ENCODE measurements at regions not wholly inside any gene's neighbourhood (a gene's known extent, or its start where the extent isn't known, plus 50 kb on each side); places are given as distances from the start of the nearest gene placed in this dataset.

DNA sequence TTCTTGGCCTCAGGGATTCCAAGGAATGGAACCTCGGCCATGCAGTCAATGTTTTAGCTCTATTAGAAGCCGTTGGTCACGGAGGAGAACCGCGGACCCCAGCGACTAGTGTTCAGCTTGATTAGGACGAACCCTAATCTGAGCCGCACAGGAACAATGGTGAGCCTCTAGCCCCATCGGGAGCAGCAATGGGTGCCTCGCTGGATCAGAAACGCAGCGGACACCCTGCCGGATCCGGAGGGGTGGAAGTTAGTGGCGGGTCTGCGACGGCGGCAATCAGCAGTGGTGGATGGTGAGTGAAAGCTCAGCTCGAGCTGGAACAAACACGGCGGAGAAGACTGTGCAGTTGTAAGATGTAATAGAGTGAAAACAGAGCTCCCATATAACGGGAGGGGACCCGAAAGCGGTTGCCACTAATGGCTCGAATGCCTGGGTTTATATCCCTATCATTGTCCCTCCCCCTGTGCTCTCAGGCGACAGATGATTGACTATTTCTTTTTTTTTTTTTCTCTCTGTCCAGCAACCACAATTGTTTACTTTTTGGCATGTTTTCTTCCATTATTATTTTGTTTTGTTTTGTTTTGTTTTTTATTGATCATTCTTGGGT lies 127.7 kb downstream of the ZNF664 start:
- Histone ChIP-seq H3K36me3 (ENCODE audit: insufficient read depth, low read length) (no peaks in the 10 kb centered on the region), H3K4me3 (ENCODE audit: low read depth, low read length, poor library complexity, severe bottlenecking) (no peak overlapping the region), H3F3A (ENCODE audit: insufficient read depth, low read length) (no peaks in the 10 kb centered on the region), H3K9me3 (ENCODE audit: low read length) (no peaks in the 10 kb centered on the region), H2AFZ (ENCODE audit: low read length) (no peak overlapping the region), H3K9me2 (ENCODE audit: low read depth, low read length) (no peaks in the 10 kb centered on the region), H3K27ac (ENCODE audit: low read depth, low read length, poor library complexity, severe bottlenecking) (no peak overlapping the region), H3K9ac (ENCODE audit: low read length) (no peak overlapping the region), H3K27me3 (ENCODE audit: insufficient read depth, low read length) (no peaks in the 10 kb centered on the region; the same call in 1 of the 2 replicates), H3K79me2 (ENCODE audit: insufficient read depth, low read length) (no peaks in the 10 kb centered on the region), H3K4me1 (ENCODE audit: insufficient read depth, low read length, severe bottlenecking) (no peaks in the 10 kb centered on the region), H4K20me1 (ENCODE audit: insufficient read depth, low read length) (no peaks in the 10 kb centered on the region), H3K4me2 (ENCODE audit: low read length) (no peak overlapping the region)
- TF ChIP-seq EZH2 (IDR thresholded peaks at IDR 0.05; ENCODE audit: borderline replicate concordance, low read length) = no peak
- TF ChIP-seq, protein P1, sequence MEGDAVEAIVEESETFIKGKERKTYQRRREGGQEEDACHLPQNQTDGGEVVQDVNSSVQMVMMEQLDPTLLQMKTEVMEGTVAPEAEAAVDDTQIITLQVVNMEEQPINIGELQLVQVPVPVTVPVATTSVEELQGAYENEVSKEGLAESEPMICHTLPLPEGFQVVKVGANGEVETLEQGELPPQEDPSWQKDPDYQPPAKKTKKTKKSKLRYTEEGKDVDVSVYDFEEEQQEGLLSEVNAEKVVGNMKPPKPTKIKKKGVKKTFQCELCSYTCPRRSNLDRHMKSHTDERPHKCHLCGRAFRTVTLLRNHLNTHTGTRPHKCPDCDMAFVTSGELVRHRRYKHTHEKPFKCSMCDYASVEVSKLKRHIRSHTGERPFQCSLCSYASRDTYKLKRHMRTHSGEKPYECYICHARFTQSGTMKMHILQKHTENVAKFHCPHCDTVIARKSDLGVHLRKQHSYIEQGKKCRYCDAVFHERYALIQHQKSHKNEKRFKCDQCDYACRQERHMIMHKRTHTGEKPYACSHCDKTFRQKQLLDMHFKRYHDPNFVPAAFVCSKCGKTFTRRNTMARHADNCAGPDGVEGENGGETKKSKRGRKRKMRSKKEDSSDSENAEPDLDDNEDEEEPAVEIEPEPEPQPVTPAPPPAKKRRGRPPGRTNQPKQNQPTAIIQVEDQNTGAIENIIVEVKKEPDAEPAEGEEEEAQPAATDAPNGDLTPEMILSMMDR (IDR thresholded peaks at IDR 0.05; ENCODE audit: low read length) = no peak

DNA sequence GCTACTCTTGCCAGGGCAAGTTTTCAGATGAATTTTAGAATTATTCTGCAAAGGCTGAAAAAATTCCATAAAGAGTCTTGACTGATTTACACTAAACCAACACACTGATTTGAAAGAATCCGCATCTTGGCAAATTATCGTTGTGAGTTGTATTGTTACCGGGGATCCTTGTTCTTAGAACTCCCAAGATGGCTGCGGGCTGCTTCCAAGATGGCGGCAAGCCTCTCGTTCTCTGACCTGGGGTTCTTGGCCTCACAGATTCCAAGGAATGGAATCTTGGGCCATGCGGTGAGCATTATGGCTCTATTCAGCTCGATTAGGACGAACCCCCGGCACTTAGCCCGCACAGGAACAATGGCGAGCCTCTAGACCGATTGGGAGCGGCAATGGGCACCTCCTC lies 132.5 kb downstream of the ZNF664 start:
- Histone ChIP-seq H3K36me3 (ENCODE audit: insufficient read depth, low read length) (no peaks in the 10 kb centered on the region), H3K4me1 (ENCODE audit: insufficient read depth, low read length, severe bottlenecking) (no peaks in the 10 kb centered on the region), H3K9me2 (ENCODE audit: low read depth, low read length) (no peaks in the 10 kb centered on the region), H3K4me3 (ENCODE audit: low read depth, low read length, poor library complexity, severe bottlenecking) (no peak overlapping the region), H3K9ac (ENCODE audit: low read length) (no peak overlapping the region), H3K27ac (ENCODE audit: low read depth, low read length, poor library complexity, severe bottlenecking) (no peak overlapping the region), H2AFZ (ENCODE audit: low read length) (no peak overlapping the region), H3K9me3 (ENCODE audit: low read length) (no peaks in the 10 kb centered on the region), H4K20me1 (ENCODE audit: insufficient read depth, low read length) (no peaks in the 10 kb centered on the region), H3K4me2 (ENCODE audit: low read length) (no peak overlapping the region), H3K27me3 (ENCODE audit: insufficient read depth, low read length) (no peaks in the 10 kb centered on the region; the same call in 1 of the 2 replicates), H3F3A (ENCODE audit: insufficient read depth, low read length) (no peaks in the 10 kb centered on the region), H3K79me2 (ENCODE audit: insufficient read depth, low read length) (no peaks in the 10 kb centered on the region)
- TF ChIP-seq, protein P1 (IDR thresholded peaks at IDR 0.05; ENCODE audit: low read length) = no peak
- TF ChIP-seq EZH2 (IDR thresholded peaks at IDR 0.05; ENCODE audit: borderline replicate concordance, low read length) = no peak

GRCh38 chr12:124107351-124107750 lies 134.3 kb downstream of the ZNF664 start:
- H3K27ac ChIP-seq (ENCODE audit: low read depth, low read length, poor library complexity, severe bottlenecking) = no peak overlapping the region
- H3K9me3 ChIP-seq (ENCODE audit: low read length) = no peaks in the 10 kb centered on the region
- no peaks in the 10 kb centered on the region for H3F3A ChIP-seq (ENCODE audit: insufficient read depth, low read length)
- H3K36me3 ChIP-seq (ENCODE audit: insufficient read depth, low read length) = no peaks in the 10 kb centered on the region
- H3K4me1 ChIP-seq (ENCODE audit: insufficient read depth, low read length, severe bottlenecking) = no peaks in the 10 kb centered on the region
- no peaks in the 10 kb centered on the region for H4K20me1 ChIP-seq (ENCODE audit: insufficient read depth, low read length)
- H2AFZ ChIP-seq (ENCODE audit: low read length) = no peak overlapping the region
- H3K27me3 ChIP-seq (ENCODE audit: insufficient read depth, low read length) = no peaks in the 10 kb centered on the region; the same call in 1 of the 2 replicates
- H3K79me2 ChIP-seq (ENCODE audit: insufficient read depth, low read length) = no peaks in the 10 kb centered on the region
- H3K4me2 ChIP-seq (ENCODE audit: low read length) = no peak overlapping the region
- no peak overlapping the region for H3K4me3 ChIP-seq (ENCODE audit: low read depth, low read length, poor library complexity, severe bottlenecking)
- H3K9ac ChIP-seq (ENCODE audit: low read length) = no peak overlapping the region
- H3K9me2 ChIP-seq (ENCODE audit: low read depth, low read length) = no peaks in the 10 kb centered on the region
- TF ChIP-seq EZH2 (IDR thresholded peaks at IDR 0.05; ENCODE audit: borderline replicate concordance, low read length) = no peak
- TF ChIP-seq, protein P1 (IDR thresholded peaks at IDR 0.05; ENCODE audit: low read length) = no peak
